ENCODE measurements at regions not wholly inside any gene's neighbourhood (a gene's known extent, or its start where the extent isn't known, plus 50 kb on each side); places are given as distances from the start of the nearest gene placed in this dataset.

GRCh38 chr7:19302731-19303130, 157.5 kb upstream of the FERD3L start:
- ChIA-PET POLR2A (ENCODE audit: low non-redundant PET) (no interaction called here), CTCF (no interaction called here)
- DNase-seq (ENCODE audit: low spot score) = no peak
- no peak for TF ChIP-seq CTCF (conservative IDR thresholded peaks at IDR 0.05; ENCODE audit: low read depth)
- no peak overlapping the region for H3K27ac ChIP-seq

GRCh38 chr7:19296617-19297016, 151.4 kb upstream of the FERD3L start:
- ChIA-PET POLR2A (ENCODE audit: low non-redundant PET) (no interaction called here), CTCF (no interaction called here)
- no peak overlapping the region for H3K27ac ChIP-seq
- TF ChIP-seq CTCF (conservative IDR thresholded peaks at IDR 0.05; ENCODE audit: low read depth) = no peak
- DNase-seq (ENCODE audit: low spot score) = no peak

GRCh38 chr7:19295376-19295775, 150.2 kb upstream of the FERD3L start:
- no peak for TF ChIP-seq CTCF (conservative IDR thresholded peaks at IDR 0.05; ENCODE audit: low read depth)
- POLR2A ChIA-PET (ENCODE audit: low non-redundant PET) = no interaction called here
- CTCF ChIA-PET = no interaction called here
- no peak overlapping the region for H3K27ac ChIP-seq
- DNase-seq (ENCODE audit: low spot score) = no peak

- no peak overlapping the region for H3K27ac ChIP-seq
- no peak for DNase-seq (ENCODE audit: low spot score)
- ChIA-PET POLR2A (ENCODE audit: low non-redundant PET) (no interaction called here), CTCF (no interaction called here)
- TF ChIP-seq CTCF (conservative IDR thresholded peaks at IDR 0.05; ENCODE audit: low read depth) = no peak
These were observed 149.4 kb upstream of the FERD3L start for GRCh38 chr7:19294619-19295018.

GRCh38 chr7:19293431-19293830, 148.2 kb upstream of the FERD3L start:
- CTCF ChIA-PET = no interaction called here
- DNase-seq (ENCODE audit: low spot score) = no peak
- H3K27ac ChIP-seq = no peak overlapping the region
- POLR2A ChIA-PET (ENCODE audit: low non-redundant PET) = no interaction called here
- no peak for TF ChIP-seq CTCF (conservative IDR thresholded peaks at IDR 0.05; ENCODE audit: low read depth)

GRCh38 chr7:19290968-19291367, 145.7 kb upstream of the FERD3L start:
- TF ChIP-seq CTCF (conservative IDR thresholded peaks at IDR 0.05; ENCODE audit: low read depth) = no peak
- no peak for DNase-seq (ENCODE audit: low spot score)
- H3K27ac ChIP-seq = no peak overlapping the region
- POLR2A ChIA-PET (ENCODE audit: low non-redundant PET) = no interaction called here
- CTCF ChIA-PET = interaction anchor here (0.6 kb wide), 1 partner anchor 12 kb away, joined by 4 read pairs; no protein-coding TSS in a partner anchor

- no peak overlapping the region for H3K27ac ChIP-seq
- no peak for TF ChIP-seq CTCF (conservative IDR thresholded peaks at IDR 0.05; ENCODE audit: low read depth)
- DNase-seq (ENCODE audit: low spot score) = no peak
- ChIA-PET CTCF (no interaction called here), POLR2A (ENCODE audit: low non-redundant PET) (no interaction called here)
These were observed 144.8 kb upstream of the FERD3L start for GRCh38 chr7:19290066-19290465.

Measured in RWPE1 (cell line).